ENCODE measurements at regions not wholly inside any gene's neighbourhood (a gene's known extent, or its start where the extent isn't known, plus 50 kb on each side); places are given as distances from the start of the nearest gene placed in this dataset.

DNA sequence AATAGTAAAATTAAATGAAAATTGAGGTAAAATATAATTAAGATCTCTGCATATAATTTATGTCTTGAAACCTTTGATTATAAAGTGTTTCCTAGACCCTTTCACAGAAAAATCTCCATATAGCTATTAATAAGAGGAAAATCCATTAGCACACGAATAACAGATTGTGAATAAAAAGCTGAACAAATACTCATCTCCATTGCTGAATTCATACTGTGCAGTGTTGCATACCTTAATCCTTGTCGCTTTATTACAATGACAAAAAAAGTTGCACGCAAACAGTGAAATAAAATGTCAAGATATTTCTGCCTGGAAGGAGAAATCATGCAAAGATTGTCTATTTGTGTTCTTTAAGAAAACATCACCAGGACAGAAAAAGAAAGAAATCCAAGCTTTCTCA lies 499.1 kb upstream of the TMPRSS15 start:
- TF ChIP-seq ZNF274 (IDR thresholded peaks at IDR 0.05; ENCODE audit: low read depth, low read length) (no peak), EGR1 (IDR thresholded peaks at IDR 0.05; ENCODE audit: low read depth) (no peak), POLR2AphosphoS5 (IDR thresholded peaks at IDR 0.05; ENCODE audit: low read depth, low read length) (no peak), CBX3 (IDR thresholded peaks at IDR 0.05; ENCODE audit: low read depth) (no peak), POLR2A (IDR thresholded peaks at IDR 0.05; ENCODE audit: borderline replicate concordance, extremely low read depth, insufficient read depth, insufficient read length) (no peak), YY1 (IDR thresholded peaks at IDR 0.05; ENCODE audit: extremely low read depth, insufficient replicate concordance, low read depth, low read length) (no peak), EZH2phosphoT487 (IDR thresholded peaks at IDR 0.05; ENCODE audit: borderline replicate concordance) (no peak), EZH2 (IDR thresholded peaks at IDR 0.05) (no peak), SP1 (IDR thresholded peaks at IDR 0.05; ENCODE audit: low read depth) (no peak), ELF1 (IDR thresholded peaks at IDR 0.05; ENCODE audit: borderline replicate concordance, low read depth) (no peak)
- TF ChIP-seq, protein P1, sequence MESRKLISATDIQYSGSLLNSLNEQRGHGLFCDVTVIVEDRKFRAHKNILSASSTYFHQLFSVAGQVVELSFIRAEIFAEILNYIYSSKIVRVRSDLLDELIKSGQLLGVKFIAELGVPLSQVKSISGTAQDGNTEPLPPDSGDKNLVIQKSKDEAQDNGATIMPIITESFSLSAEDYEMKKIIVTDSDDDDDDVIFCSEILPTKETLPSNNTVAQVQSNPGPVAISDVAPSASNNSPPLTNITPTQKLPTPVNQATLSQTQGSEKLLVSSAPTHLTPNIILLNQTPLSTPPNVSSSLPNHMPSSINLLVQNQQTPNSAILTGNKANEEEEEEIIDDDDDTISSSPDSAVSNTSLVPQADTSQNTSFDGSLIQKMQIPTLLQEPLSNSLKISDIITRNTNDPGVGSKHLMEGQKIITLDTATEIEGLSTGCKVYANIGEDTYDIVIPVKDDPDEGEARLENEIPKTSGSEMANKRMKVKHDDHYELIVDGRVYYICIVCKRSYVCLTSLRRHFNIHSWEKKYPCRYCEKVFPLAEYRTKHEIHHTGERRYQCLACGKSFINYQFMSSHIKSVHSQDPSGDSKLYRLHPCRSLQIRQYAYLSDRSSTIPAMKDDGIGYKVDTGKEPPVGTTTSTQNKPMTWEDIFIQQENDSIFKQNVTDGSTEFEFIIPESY (IDR thresholded peaks at IDR 0.05; ENCODE audit: extremely low read depth, insufficient replicate concordance, low read length) = no peak
- TF ChIP-seq, protein P2, sequence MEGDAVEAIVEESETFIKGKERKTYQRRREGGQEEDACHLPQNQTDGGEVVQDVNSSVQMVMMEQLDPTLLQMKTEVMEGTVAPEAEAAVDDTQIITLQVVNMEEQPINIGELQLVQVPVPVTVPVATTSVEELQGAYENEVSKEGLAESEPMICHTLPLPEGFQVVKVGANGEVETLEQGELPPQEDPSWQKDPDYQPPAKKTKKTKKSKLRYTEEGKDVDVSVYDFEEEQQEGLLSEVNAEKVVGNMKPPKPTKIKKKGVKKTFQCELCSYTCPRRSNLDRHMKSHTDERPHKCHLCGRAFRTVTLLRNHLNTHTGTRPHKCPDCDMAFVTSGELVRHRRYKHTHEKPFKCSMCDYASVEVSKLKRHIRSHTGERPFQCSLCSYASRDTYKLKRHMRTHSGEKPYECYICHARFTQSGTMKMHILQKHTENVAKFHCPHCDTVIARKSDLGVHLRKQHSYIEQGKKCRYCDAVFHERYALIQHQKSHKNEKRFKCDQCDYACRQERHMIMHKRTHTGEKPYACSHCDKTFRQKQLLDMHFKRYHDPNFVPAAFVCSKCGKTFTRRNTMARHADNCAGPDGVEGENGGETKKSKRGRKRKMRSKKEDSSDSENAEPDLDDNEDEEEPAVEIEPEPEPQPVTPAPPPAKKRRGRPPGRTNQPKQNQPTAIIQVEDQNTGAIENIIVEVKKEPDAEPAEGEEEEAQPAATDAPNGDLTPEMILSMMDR (IDR thresholded peaks at IDR 0.05 in 2 of 3, conservative IDR thresholded peaks at IDR 0.05 in 1 of 3; ENCODE audit: borderline replicate concordance in 1 of 3, insufficient read depth in 1 of 3, low read depth in 2 of 3, low read length in 2 of 3) = no peak
- TF ChIP-seq, protein P3, sequence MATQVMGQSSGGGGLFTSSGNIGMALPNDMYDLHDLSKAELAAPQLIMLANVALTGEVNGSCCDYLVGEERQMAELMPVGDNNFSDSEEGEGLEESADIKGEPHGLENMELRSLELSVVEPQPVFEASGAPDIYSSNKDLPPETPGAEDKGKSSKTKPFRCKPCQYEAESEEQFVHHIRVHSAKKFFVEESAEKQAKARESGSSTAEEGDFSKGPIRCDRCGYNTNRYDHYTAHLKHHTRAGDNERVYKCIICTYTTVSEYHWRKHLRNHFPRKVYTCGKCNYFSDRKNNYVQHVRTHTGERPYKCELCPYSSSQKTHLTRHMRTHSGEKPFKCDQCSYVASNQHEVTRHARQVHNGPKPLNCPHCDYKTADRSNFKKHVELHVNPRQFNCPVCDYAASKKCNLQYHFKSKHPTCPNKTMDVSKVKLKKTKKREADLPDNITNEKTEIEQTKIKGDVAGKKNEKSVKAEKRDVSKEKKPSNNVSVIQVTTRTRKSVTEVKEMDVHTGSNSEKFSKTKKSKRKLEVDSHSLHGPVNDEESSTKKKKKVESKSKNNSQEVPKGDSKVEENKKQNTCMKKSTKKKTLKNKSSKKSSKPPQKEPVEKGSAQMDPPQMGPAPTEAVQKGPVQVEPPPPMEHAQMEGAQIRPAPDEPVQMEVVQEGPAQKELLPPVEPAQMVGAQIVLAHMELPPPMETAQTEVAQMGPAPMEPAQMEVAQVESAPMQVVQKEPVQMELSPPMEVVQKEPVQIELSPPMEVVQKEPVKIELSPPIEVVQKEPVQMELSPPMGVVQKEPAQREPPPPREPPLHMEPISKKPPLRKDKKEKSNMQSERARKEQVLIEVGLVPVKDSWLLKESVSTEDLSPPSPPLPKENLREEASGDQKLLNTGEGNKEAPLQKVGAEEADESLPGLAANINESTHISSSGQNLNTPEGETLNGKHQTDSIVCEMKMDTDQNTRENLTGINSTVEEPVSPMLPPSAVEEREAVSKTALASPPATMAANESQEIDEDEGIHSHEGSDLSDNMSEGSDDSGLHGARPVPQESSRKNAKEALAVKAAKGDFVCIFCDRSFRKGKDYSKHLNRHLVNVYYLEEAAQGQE (IDR thresholded peaks at IDR 0.05; ENCODE audit: low read depth) = no peak

Data from HCT116 (cell line).